ENCODE measurements at regions not wholly inside any gene's neighbourhood (a gene's known extent, or its start where the extent isn't known, plus 50 kb on each side); places are given as distances from the start of the nearest gene placed in this dataset.
"Not testable (repeated sequence)": the region's sequence is repeated elsewhere in the genome, so short reads cannot be mapped to it uniquely, and the experiment has no call there.

DNA sequence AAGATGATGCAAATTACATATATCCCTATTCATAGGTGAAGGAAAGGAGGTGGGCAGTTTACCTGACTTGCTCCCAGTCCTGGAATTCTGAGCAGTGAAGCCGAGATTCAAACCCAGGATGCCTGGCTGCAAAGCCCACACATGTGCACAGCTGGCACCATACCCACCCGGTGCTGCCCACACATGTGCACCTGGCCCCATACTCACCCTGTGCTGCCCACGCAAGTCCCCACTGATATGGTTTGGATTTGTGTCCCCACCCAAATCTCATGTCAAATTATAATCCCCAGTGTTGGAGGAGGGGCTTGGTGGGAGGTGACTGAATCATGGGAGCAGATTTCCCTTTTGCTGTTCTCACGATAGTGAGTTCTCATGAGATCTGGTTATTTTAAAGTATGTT, 179.2 kb upstream of the C14orf180 start:
- Histone ChIP-seq H3K9me2 (no peaks in the 10 kb centered on the region), H3K4me1 (ENCODE audit: control insufficient read depth in 1 of 2, insufficient read depth in 2 of 2, low read depth in 1 of 2, low read length in 1 of 2) (peaks cover 0 to 14% of the 10 kb centered on the region in 2 experiments; a peak in 1 of 4 replicates), H4K20me1 (ENCODE audit: insufficient read depth) (no peaks in the 10 kb centered on the region), H3K27me3 (ENCODE audit: insufficient read depth) (no peaks in the 10 kb centered on the region), H3K4me3 (ENCODE audit: low read depth in 2 of 2, low read length in 1 of 2) (no peak overlapping the region), H3K36me3 (replicated peaks in 1 of 2; ENCODE audit: control insufficient read depth in 1 of 2, insufficient read depth in 2 of 2, low read length in 1 of 2) (no peaks in the 10 kb centered on the region), H3K9me3 (peaks cover 6% of the 10 kb centered on the region; the same call in 1 of the 2 replicates), H3K9ac (no peak overlapping the region), H3K4me2 (no peak overlapping the region), H3F3A (replicated peaks; ENCODE audit: insufficient read depth) (no peaks in the 10 kb centered on the region), H3K27ac (ENCODE audit: low read depth in 2 of 2, low read length in 1 of 2) (peak overlapping the region in 1 of 2 experiments; percentile 82; a peak in 2 of 4 replicates), H2AFZ (ENCODE audit: low read depth) (no peak overlapping the region), H3K79me2 (ENCODE audit: insufficient read depth) (no peaks in the 10 kb centered on the region)
- POLR2A ChIA-PET: no interaction called here
- DNase-seq: no peak
- CTCF ChIA-PET: interaction anchor here (0.6 to 2.3 kb wide), 9 partner anchors 44 to 263 kb away, joined by 3 to 11 read pairs (median 4); no protein-coding TSS in a partner anchor
- 23% methylated on average over 4 of the region's 4 CpGs for WGBS (ENCODE audit: low lambda C conversion rate)
- no peak for TF ChIP-seq EP300 (IDR thresholded peaks at IDR 0.05; ENCODE audit: borderline replicate concordance in 1 of 2, low read depth in 1 of 2, low read length in 1 of 2)

DNA sequence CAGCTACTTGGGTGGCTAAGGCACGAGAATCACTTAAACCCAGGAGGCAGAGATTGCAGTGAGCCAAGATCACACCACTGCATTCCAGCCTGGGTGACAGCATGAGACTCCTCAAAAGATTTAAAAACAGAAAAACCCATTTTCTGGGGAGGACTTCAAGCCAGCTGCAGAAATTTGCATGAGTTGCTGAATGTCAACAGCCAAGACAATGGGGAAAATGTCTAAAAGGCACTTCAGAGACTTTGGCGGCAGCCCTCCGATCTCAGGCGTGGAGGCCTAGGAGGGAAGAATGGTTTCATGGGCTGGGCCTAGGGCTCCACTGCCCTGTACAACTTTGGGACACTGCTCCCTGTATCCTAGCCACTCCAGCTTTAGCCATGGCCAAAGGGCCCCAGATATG, 177.8 kb upstream of the C14orf180 start:
- no peaks in the 10 kb centered on the region for H3K9me2 ChIP-seq
- 68% methylated on average over 4 of the region's 4 CpGs for WGBS (ENCODE audit: low lambda C conversion rate)
- no peak overlapping the region for H3K4me3 ChIP-seq (ENCODE audit: low read depth in 2 of 2, low read length in 1 of 2)
- H3F3A ChIP-seq (replicated peaks; ENCODE audit: insufficient read depth): no peaks in the 10 kb centered on the region
- no peak overlapping the region for H3K27ac ChIP-seq (ENCODE audit: low read depth in 2 of 2, low read length in 1 of 2)
- no peak for DNase-seq
- no peak for TF ChIP-seq RFX5 (IDR thresholded peaks at IDR 0.05; ENCODE audit: low read length)
- no peak for TF ChIP-seq RAD21 (IDR thresholded peaks at IDR 0.05; ENCODE audit: low read length)
- TF ChIP-seq, protein P1, sequence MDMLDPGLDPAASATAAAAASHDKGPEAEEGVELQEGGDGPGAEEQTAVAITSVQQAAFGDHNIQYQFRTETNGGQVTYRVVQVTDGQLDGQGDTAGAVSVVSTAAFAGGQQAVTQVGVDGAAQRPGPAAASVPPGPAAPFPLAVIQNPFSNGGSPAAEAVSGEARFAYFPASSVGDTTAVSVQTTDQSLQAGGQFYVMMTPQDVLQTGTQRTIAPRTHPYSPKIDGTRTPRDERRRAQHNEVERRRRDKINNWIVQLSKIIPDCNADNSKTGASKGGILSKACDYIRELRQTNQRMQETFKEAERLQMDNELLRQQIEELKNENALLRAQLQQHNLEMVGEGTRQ (IDR thresholded peaks at IDR 0.05; ENCODE audit: borderline replicate concordance, low read depth, low read length): no peak
- TF ChIP-seq RXRA (IDR thresholded peaks at IDR 0.05; ENCODE audit: borderline replicate concordance, low read depth): no peak
- TF ChIP-seq ELF1 (IDR thresholded peaks at IDR 0.05): no peak
- TF ChIP-seq GATA2 (CRISPR knock-in tag; IDR thresholded peaks at IDR 0.05): no peak
- TF ChIP-seq, protein P2, sequence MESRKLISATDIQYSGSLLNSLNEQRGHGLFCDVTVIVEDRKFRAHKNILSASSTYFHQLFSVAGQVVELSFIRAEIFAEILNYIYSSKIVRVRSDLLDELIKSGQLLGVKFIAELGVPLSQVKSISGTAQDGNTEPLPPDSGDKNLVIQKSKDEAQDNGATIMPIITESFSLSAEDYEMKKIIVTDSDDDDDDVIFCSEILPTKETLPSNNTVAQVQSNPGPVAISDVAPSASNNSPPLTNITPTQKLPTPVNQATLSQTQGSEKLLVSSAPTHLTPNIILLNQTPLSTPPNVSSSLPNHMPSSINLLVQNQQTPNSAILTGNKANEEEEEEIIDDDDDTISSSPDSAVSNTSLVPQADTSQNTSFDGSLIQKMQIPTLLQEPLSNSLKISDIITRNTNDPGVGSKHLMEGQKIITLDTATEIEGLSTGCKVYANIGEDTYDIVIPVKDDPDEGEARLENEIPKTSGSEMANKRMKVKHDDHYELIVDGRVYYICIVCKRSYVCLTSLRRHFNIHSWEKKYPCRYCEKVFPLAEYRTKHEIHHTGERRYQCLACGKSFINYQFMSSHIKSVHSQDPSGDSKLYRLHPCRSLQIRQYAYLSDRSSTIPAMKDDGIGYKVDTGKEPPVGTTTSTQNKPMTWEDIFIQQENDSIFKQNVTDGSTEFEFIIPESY (IDR thresholded peaks at IDR 0.05; ENCODE audit: borderline replicate concordance, low read depth): no peak
- no peak for TF ChIP-seq JUND (IDR thresholded peaks at IDR 0.05)
- TF ChIP-seq FOXM1 (IDR thresholded peaks at IDR 0.05; ENCODE audit: low read depth): no peak
- TF ChIP-seq, protein P3, sequence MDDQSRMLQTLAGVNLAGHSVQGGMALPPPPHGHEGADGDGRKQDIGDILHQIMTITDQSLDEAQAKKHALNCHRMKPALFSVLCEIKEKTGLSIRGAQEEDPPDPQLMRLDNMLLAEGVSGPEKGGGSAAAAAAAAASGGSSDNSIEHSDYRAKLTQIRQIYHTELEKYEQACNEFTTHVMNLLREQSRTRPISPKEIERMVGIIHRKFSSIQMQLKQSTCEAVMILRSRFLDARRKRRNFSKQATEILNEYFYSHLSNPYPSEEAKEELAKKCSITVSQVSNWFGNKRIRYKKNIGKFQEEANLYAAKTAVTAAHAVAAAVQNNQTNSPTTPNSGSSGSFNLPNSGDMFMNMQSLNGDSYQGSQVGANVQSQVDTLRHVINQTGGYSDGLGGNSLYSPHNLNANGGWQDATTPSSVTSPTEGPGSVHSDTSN (IDR thresholded peaks at IDR 0.05): no peak
- no peak for TF ChIP-seq MEF2A (IDR thresholded peaks at IDR 0.05; ENCODE audit: borderline replicate concordance, low read depth)
- TF ChIP-seq YY1 (IDR thresholded peaks at IDR 0.05; ENCODE audit: low read depth): no peak
- no peak for TF ChIP-seq GABPA (IDR thresholded peaks at IDR 0.05; ENCODE audit: low read depth)
- H2AFZ ChIP-seq (ENCODE audit: low read depth): no peak overlapping the region
- peaks cover 6% of the 10 kb centered on the region; the same call in 1 of the 2 replicates for H3K9me3 ChIP-seq
- H3K4me2 ChIP-seq: no peak overlapping the region
- no peaks in the 10 kb centered on the region for H3K79me2 ChIP-seq (ENCODE audit: insufficient read depth)
- POLR2A ChIA-PET: no interaction called here
- H3K27me3 ChIP-seq (ENCODE audit: insufficient read depth): no peaks in the 10 kb centered on the region
- no peak overlapping the region for H3K9ac ChIP-seq
- no peaks in the 10 kb centered on the region for H3K36me3 ChIP-seq (replicated peaks in 1 of 2; ENCODE audit: control insufficient read depth in 1 of 2, insufficient read depth in 2 of 2, low read length in 1 of 2)
- H4K20me1 ChIP-seq (ENCODE audit: insufficient read depth): no peaks in the 10 kb centered on the region
- peaks cover 0 to 14% of the 10 kb centered on the region in 2 experiments; a peak in 1 of 4 replicates for H3K4me1 ChIP-seq (ENCODE audit: control insufficient read depth in 1 of 2, insufficient read depth in 2 of 2, low read depth in 1 of 2, low read length in 1 of 2)
- CTCF ChIA-PET: interaction anchor here (0.6 to 1.6 kb wide), 3 partner anchors 161 to 264 kb away, joined by 4 read pairs; no protein-coding TSS in a partner anchor

DNA sequence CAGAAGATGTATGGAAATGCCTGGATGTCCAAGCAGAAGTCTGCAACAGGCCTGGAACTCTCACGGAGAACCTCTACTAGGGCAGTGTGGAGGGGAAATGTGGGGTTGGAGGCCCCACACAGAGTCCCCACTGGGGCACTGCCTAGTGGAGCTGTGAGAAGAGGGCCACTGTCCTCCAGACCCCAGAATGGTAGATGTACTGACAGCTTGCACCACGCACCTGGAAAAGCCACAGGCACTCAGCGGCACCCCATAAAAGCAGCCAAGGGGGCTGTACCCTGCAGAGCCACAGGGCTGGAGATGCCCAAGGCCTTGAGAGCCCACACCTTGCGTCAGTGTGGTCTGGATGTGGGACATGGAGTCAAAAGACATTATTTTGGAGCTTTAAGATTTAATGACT, 177.3 kb upstream of the C14orf180 start:
- H2AFZ ChIP-seq (ENCODE audit: low read depth); H3K4me3 ChIP-seq (ENCODE audit: low read depth in 2 of 2, low read length in 1 of 2); H4K20me1 ChIP-seq (ENCODE audit: insufficient read depth); H3K79me2 ChIP-seq (ENCODE audit: insufficient read depth); H3K9ac ChIP-seq; DNase-seq; H3K27ac ChIP-seq (ENCODE audit: low read depth in 2 of 2, low read length in 1 of 2); POLR2A ChIA-PET; H3K4me2 ChIP-seq; H3K36me3 ChIP-seq (replicated peaks in 1 of 2; ENCODE audit: control insufficient read depth in 1 of 2, insufficient read depth in 2 of 2, low read length in 1 of 2); H3K27me3 ChIP-seq (ENCODE audit: insufficient read depth); H3F3A ChIP-seq (replicated peaks; ENCODE audit: insufficient read depth); H3K9me3 ChIP-seq; H3K9me2 ChIP-seq: not testable (repeated sequence)
- peaks cover 0 to 14% of the 10 kb centered on the region in 2 experiments; a peak in 1 of 4 replicates for H3K4me1 ChIP-seq (ENCODE audit: control insufficient read depth in 1 of 2, insufficient read depth in 2 of 2, low read depth in 1 of 2, low read length in 1 of 2)
- CTCF ChIA-PET: interaction anchor here (1.2 kb wide), 1 partner anchor 162 kb away, joined by 3 read pairs; no protein-coding TSS in a partner anchor
- WGBS (ENCODE audit: low lambda C conversion rate): 14% methylated on average over 2 of the region's 4 CpGs

All from SK-N-SH (cell line).